ENCODE measurements at regions not wholly inside any gene's neighbourhood (a gene's known extent, or its start where the extent isn't known, plus 50 kb on each side); places are given as distances from the start of the nearest gene placed in this dataset.

GRCh38 chr2:14978845-14979244 lies 346.3 kb downstream of the LRATD1 start:
- no peak for TF ChIP-seq CTCF (IDR thresholded peaks at IDR 0.05 in 2 of 3, conservative IDR thresholded peaks at IDR 0.05 in 1 of 3; ENCODE audit: borderline replicate concordance in 1 of 3, insufficient read depth in 1 of 3, low read depth in 2 of 3, low read length in 2 of 3)
- TF ChIP-seq EZH2 (IDR thresholded peaks at IDR 0.05): no peak
- no peak for TF ChIP-seq CBX3 (IDR thresholded peaks at IDR 0.05; ENCODE audit: low read depth)
- TF ChIP-seq POLR2A (IDR thresholded peaks at IDR 0.05; ENCODE audit: borderline replicate concordance, extremely low read depth, insufficient read depth, insufficient read length): no peak
- no peak for TF ChIP-seq YY1 (IDR thresholded peaks at IDR 0.05; ENCODE audit: extremely low read depth, insufficient replicate concordance, low read depth, low read length)
- TF ChIP-seq SIN3A (IDR thresholded peaks at IDR 0.05; ENCODE audit: low read depth): no peak
- no peak for TF ChIP-seq EZH2phosphoT487 (IDR thresholded peaks at IDR 0.05; ENCODE audit: borderline replicate concordance)
- no peak for TF ChIP-seq POLR2AphosphoS5 (IDR thresholded peaks at IDR 0.05; ENCODE audit: low read depth, low read length)
- TF ChIP-seq ZNF274 (IDR thresholded peaks at IDR 0.05; ENCODE audit: low read depth, low read length): no peak
- no peak for TF ChIP-seq RAD21 (IDR thresholded peaks at IDR 0.05; ENCODE audit: low read depth)
- TF ChIP-seq, protein P1, sequence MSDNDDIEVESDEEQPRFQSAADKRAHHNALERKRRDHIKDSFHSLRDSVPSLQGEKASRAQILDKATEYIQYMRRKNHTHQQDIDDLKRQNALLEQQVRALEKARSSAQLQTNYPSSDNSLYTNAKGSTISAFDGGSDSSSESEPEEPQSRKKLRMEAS (IDR thresholded peaks at IDR 0.05): no peak
